ENCODE measurements at regions not wholly inside any gene's neighbourhood (a gene's known extent, or its start where the extent isn't known, plus 50 kb on each side); places are given as distances from the start of the nearest gene placed in this dataset.

- no peaks in the 10 kb centered on the region for H3K9me3 ChIP-seq (ENCODE audit: insufficient read depth, low read depth, low read length)
- no peak overlapping the region for H3K9ac ChIP-seq (ENCODE audit: low read length)
- H3K27ac ChIP-seq (ENCODE audit: low read depth, low read length), result no peak overlapping the region
- H3K9me3 Mint-ChIP-seq (ENCODE audit: unreplicated experiment), result no peaks in the 10 kb centered on the region
- H2AFZ ChIP-seq (ENCODE audit: low read depth, low read length), result no peak overlapping the region
- no peak overlapping the region for H3K4me3 Mint-ChIP-seq (ENCODE audit: unreplicated experiment)
- H3K27me3 ChIP-seq (ENCODE audit: insufficient read depth, low read length), result no peaks in the 10 kb centered on the region
- H3K4me3 ChIP-seq (ENCODE audit: insufficient read depth, low read depth, low read length), result no peak overlapping the region
- H4K20me1 ChIP-seq (ENCODE audit: insufficient read depth, low read length), result no peaks in the 10 kb centered on the region
- H3K27me3 Mint-ChIP-seq (ENCODE audit: low read depth, unreplicated experiment), result no peaks in the 10 kb centered on the region
- no peaks in the 10 kb centered on the region for H3K36me3 ChIP-seq (ENCODE audit: insufficient read depth, low read length)
- H3K27ac Mint-ChIP-seq (ENCODE audit: unreplicated experiment), result no peak overlapping the region
- no peaks in the 10 kb centered on the region for H3K79me2 ChIP-seq (ENCODE audit: insufficient read depth, low read length)
- H3K36me3 Mint-ChIP-seq (ENCODE audit: low read depth, unreplicated experiment), result no peaks in the 10 kb centered on the region
- no peaks in the 10 kb centered on the region for H3K4me1 Mint-ChIP-seq (ENCODE audit: low read depth, unreplicated experiment)
- DNase-seq (ENCODE audit: low read depth) (no peak), FAIRE-seq (no peak)
- TF ChIP-seq EZH2 (IDR thresholded peaks at IDR 0.05; ENCODE audit: insufficient read depth, low read length) (no peak), CTCF (IDR thresholded peaks at IDR 0.05; ENCODE audit: insufficient read depth, low read depth, low read length) (no peak)
- no peak overlapping the region for H3K4me2 ChIP-seq (ENCODE audit: low read length)
- H3K4me1 ChIP-seq (ENCODE audit: insufficient read depth, low read length), result no peaks in the 10 kb centered on the region
Observed at GRCh38 chr5:84796399-84796798, 411.7 kb upstream of the EDIL3 start.

GRCh38 chr5:84794486-84795035, 409.9 kb upstream of the EDIL3 start:
- TF ChIP-seq EZH2 (IDR thresholded peaks at IDR 0.05; ENCODE audit: insufficient read depth, low read length) (no peak), CTCF (IDR thresholded peaks at IDR 0.05; ENCODE audit: insufficient read depth, low read depth, low read length) (no peak)
- H3K27me3 Mint-ChIP-seq (ENCODE audit: low read depth, unreplicated experiment), result no peaks in the 10 kb centered on the region
- no peak overlapping the region for H3K27ac Mint-ChIP-seq (ENCODE audit: unreplicated experiment)
- Histone ChIP-seq H2AFZ (ENCODE audit: low read depth, low read length) (no peak overlapping the region), H3K9me3 (ENCODE audit: insufficient read depth, low read depth, low read length) (no peaks in the 10 kb centered on the region), H3K4me3 (ENCODE audit: insufficient read depth, low read depth, low read length) (no peak overlapping the region), H3K4me1 (ENCODE audit: insufficient read depth, low read length) (no peaks in the 10 kb centered on the region), H3K9ac (ENCODE audit: low read length) (no peak overlapping the region), H3K27me3 (ENCODE audit: insufficient read depth, low read length) (no peaks in the 10 kb centered on the region), H3K36me3 (ENCODE audit: insufficient read depth, low read length) (no peaks in the 10 kb centered on the region), H4K20me1 (ENCODE audit: insufficient read depth, low read length) (no peaks in the 10 kb centered on the region), H3K27ac (ENCODE audit: low read depth, low read length) (no peak overlapping the region), H3K4me2 (ENCODE audit: low read length) (no peak overlapping the region), H3K79me2 (ENCODE audit: insufficient read depth, low read length) (no peaks in the 10 kb centered on the region)
- DNase-seq (ENCODE audit: low read depth) (no peak), FAIRE-seq (no peak)
- no peak overlapping the region for H3K4me3 Mint-ChIP-seq (ENCODE audit: unreplicated experiment)
- no peaks in the 10 kb centered on the region for H3K9me3 Mint-ChIP-seq (ENCODE audit: unreplicated experiment)
- no peaks in the 10 kb centered on the region for H3K36me3 Mint-ChIP-seq (ENCODE audit: low read depth, unreplicated experiment)
- H3K4me1 Mint-ChIP-seq (ENCODE audit: low read depth, unreplicated experiment), result no peaks in the 10 kb centered on the region

GRCh38 chr5:84791730-84792129, 407.1 kb upstream of the EDIL3 start:
- H3K4me1 ChIP-seq (ENCODE audit: insufficient read depth, low read length), result no peaks in the 10 kb centered on the region
- H3K4me3 Mint-ChIP-seq (ENCODE audit: unreplicated experiment), result no peak overlapping the region
- no peaks in the 10 kb centered on the region for H3K36me3 ChIP-seq (ENCODE audit: insufficient read depth, low read length)
- H4K20me1 ChIP-seq (ENCODE audit: insufficient read depth, low read length), result no peaks in the 10 kb centered on the region
- H3K4me2 ChIP-seq (ENCODE audit: low read length), result no peak overlapping the region
- FAIRE-seq, result no peak
- no peak overlapping the region for H3K4me3 ChIP-seq (ENCODE audit: insufficient read depth, low read depth, low read length)
- TF ChIP-seq CTCF (IDR thresholded peaks at IDR 0.05; ENCODE audit: insufficient read depth, low read depth, low read length) (no peak), EZH2 (IDR thresholded peaks at IDR 0.05; ENCODE audit: insufficient read depth, low read length) (no peak)
- no peak overlapping the region for H3K27ac Mint-ChIP-seq (ENCODE audit: unreplicated experiment)
- no peaks in the 10 kb centered on the region for H3K9me3 ChIP-seq (ENCODE audit: insufficient read depth, low read depth, low read length)
- no peaks in the 10 kb centered on the region for H3K27me3 ChIP-seq (ENCODE audit: insufficient read depth, low read length)
- no peak overlapping the region for H2AFZ ChIP-seq (ENCODE audit: low read depth, low read length)
- DNase-seq (ENCODE audit: low read depth), result no peak
- H3K9me3 Mint-ChIP-seq (ENCODE audit: unreplicated experiment), result no peaks in the 10 kb centered on the region
- H3K9ac ChIP-seq (ENCODE audit: low read length), result no peak overlapping the region
- no peaks in the 10 kb centered on the region for H3K79me2 ChIP-seq (ENCODE audit: insufficient read depth, low read length)
- no peaks in the 10 kb centered on the region for H3K36me3 Mint-ChIP-seq (ENCODE audit: low read depth, unreplicated experiment)
- H3K27ac ChIP-seq (ENCODE audit: low read depth, low read length), result no peak overlapping the region
- no peaks in the 10 kb centered on the region for H3K27me3 Mint-ChIP-seq (ENCODE audit: low read depth, unreplicated experiment)
- H3K4me1 Mint-ChIP-seq (ENCODE audit: low read depth, unreplicated experiment), result no peaks in the 10 kb centered on the region
